ENCODE measurements at regions not wholly inside any gene's neighbourhood (a gene's known extent, or its start where the extent isn't known, plus 50 kb on each side); places are given as distances from the start of the nearest gene placed in this dataset.

- H3K27ac ChIP-seq: no peak overlapping the region
- H3K4me3 ChIP-seq: no peak overlapping the region
- DNase-seq (ENCODE audit: low spot score): no peak
- no peak for TF ChIP-seq CTCF (IDR thresholded peaks at IDR 0.05)
Observed at GRCh38 chr7:79877874-79878465, 256.7 kb upstream of the GNAI1 start.

- no peak for DNase-seq (ENCODE audit: low spot score)
- TF ChIP-seq CTCF (IDR thresholded peaks at IDR 0.05): no peak
- Histone ChIP-seq H3K4me3 (no peak overlapping the region), H3K27ac (no peak overlapping the region)
Observed at GRCh38 chr7:79876848-79877252, 257.8 kb upstream of the GNAI1 start.

GRCh38 chr7:79874797-79875196 lies 259.8 kb upstream of the GNAI1 start:
- no peak overlapping the region for H3K4me3 ChIP-seq
- no peak overlapping the region for H3K27ac ChIP-seq
- no peak for TF ChIP-seq CTCF (IDR thresholded peaks at IDR 0.05)
- no peak for DNase-seq (ENCODE audit: low spot score)

GRCh38 chr7:79872176-79872575 lies 262.5 kb upstream of the GNAI1 start:
- no peak for TF ChIP-seq CTCF (IDR thresholded peaks at IDR 0.05)
- no peak overlapping the region for H3K27ac ChIP-seq
- no peak overlapping the region for H3K4me3 ChIP-seq
- DNase-seq (ENCODE audit: low spot score): no peak

- no peak overlapping the region for H3K4me3 ChIP-seq
- no peak overlapping the region for H3K27ac ChIP-seq
- DNase-seq (ENCODE audit: low spot score): no peak
- no peak for TF ChIP-seq CTCF (IDR thresholded peaks at IDR 0.05)
Observed at GRCh38 chr7:79868010-79868409, 266.6 kb upstream of the GNAI1 start.

GRCh38 chr7:79862447-79863210 lies 272.0 kb upstream of the GNAI1 start:
- TF ChIP-seq CTCF (IDR thresholded peaks at IDR 0.05): no peak
- DNase-seq (ENCODE audit: low spot score): no peak
- no peak overlapping the region for H3K4me3 ChIP-seq
- H3K27ac ChIP-seq: no peak overlapping the region

GRCh38 chr7:79855172-79855571 lies 279.5 kb upstream of the GNAI1 start:
- TF ChIP-seq CTCF (IDR thresholded peaks at IDR 0.05): no peak
- Histone ChIP-seq H3K27ac (no peak overlapping the region), H3K4me3 (no peak overlapping the region)
- no peak for DNase-seq (ENCODE audit: low spot score)

All from coronary artery (tissue), 2 donors.